H1 (cell line): ENCODE measurements at regions not wholly inside any gene's neighbourhood (a gene's known extent, or its start where the extent isn't known, plus 50 kb on each side); places are given as distances from the start of the nearest gene placed in this dataset.

Experiments
- CTCF ChIA-PET: fragments of 300-600 bp; sonication (Branson Sonifier 250); formaldehyde crosslinking; loops from one replicate; lab custom pipeline; 2021; ENCODE audit not compliant: partially characterized antibody; lab: Charles Lee
- POLR2A ChIA-PET: fragments of 300-600 bp; sonication (Branson Sonifier 250); formaldehyde crosslinking; loops from one replicate; lab custom pipeline; 2021; ENCODE audit warnings: inconsistent platforms; ENCODE audit not compliant: partially characterized antibody; lab: Charles Lee
- DNase-seq, 2 experiments: peaks; one replicate each; pipeline versions ENCODE4 v3.0.0 to v3.0.0-alpha.2; 2010 to 2022; ENCODE audit warnings: low spot score in 2 of 2, low read depth in 1 of 2, mixed read lengths in 1 of 2
- FAIRE-seq: peaks from 2 replicates; lab custom pipeline; 2011; peaks lifted over from hg19 to GRCh38; lab: Jason Lieb, UNC
- H2AFZ ChIP-seq: 2 replicates; pipeline ENCODE4 v1.8.1; 2012; ENCODE audit warnings: low read length, inconsistent platforms
- H2AK5ac ChIP-seq: 2 replicates; pipeline ENCODE4 v1.6.1; 2013; ENCODE audit warnings: low read depth, low read length
- H2BK120ac ChIP-seq: replicated peaks from 2 replicates; pipeline ENCODE3; 2013; ENCODE audit warnings: low read depth, low read length, inconsistent platforms
- H2BK12ac ChIP-seq: 2 replicates; pipeline ENCODE4 v1.6.1; 2013; ENCODE audit warnings: low read depth, low read length
- H2BK15ac ChIP-seq: 2 replicates; pipeline ENCODE4 v1.6.1; 2013; ENCODE audit warnings: low read length
- H2BK20ac ChIP-seq: 2 replicates; pipeline ENCODE4 v1.6.1; 2013; ENCODE audit warnings: low read length
- H2BK5ac ChIP-seq: 2 replicates; pipeline ENCODE4 v1.6.1; 2013; ENCODE audit warnings: low read depth, low read length
- H3K14ac ChIP-seq: 2 replicates; pipeline ENCODE4 v1.6.1; 2013; ENCODE audit warnings: inconsistent platforms; ENCODE audit not compliant: insufficient read length
- H3K18ac ChIP-seq: 2 replicates; pipeline ENCODE4 v1.6.1; 2013; ENCODE audit warnings: low read length; ENCODE audit errors: extremely low read depth
- H3K23ac ChIP-seq: 2 replicates; pipeline ENCODE4 v1.6.1; 2013; ENCODE audit warnings: inconsistent platforms; ENCODE audit not compliant: insufficient read length
- H3K23me2 ChIP-seq: 2 replicates; pipeline ENCODE4 v1.6.1; 2013; ENCODE audit warnings: low read depth, low read length
- H3K27ac ChIP-seq: 2 replicates; pipeline ENCODE4 v1.6.1; 2011; ENCODE audit warnings: low read depth, low read length, inconsistent platforms
- H3K27me3 ChIP-seq, 4 experiments: replicated peaks in 1 of 4; 1 replicate in 1 of 4; 2 replicates in 3 of 4; pipeline versions ENCODE4 v1.6.1 to v1.8.1; 2011 to 2013; ENCODE audit warnings: low read length in 3 of 4, mild to moderate bottlenecking in 3 of 4, inconsistent platforms in 2 of 4, mixed read lengths in 2 of 4, moderate library complexity in 1 of 4; ENCODE audit not compliant: control insufficient read depth in 3 of 4, insufficient read depth in 3 of 4; ENCODE audit errors: extremely low read depth in 1 of 4
- H3K36me3 ChIP-seq, 4 experiments: 2 replicates each; pipeline versions ENCODE4 v1.6.1 to v1.8.1; 2011 to 2013; ENCODE audit warnings: mild to moderate bottlenecking in 4 of 4, low read length in 3 of 4, moderate library complexity in 2 of 4, control low read depth in 1 of 4, inconsistent platforms in 1 of 4; ENCODE audit not compliant: insufficient read depth in 4 of 4, control insufficient read depth in 2 of 4
- H3K4ac ChIP-seq: replicated peaks from 2 replicates; pipeline ENCODE3; 2013; ENCODE audit warnings: low read length, low read depth, mixed read lengths, inconsistent platforms; ENCODE audit not compliant: insufficient read length
- H3K4me1 ChIP-seq, 4 experiments: replicated peaks in 1 of 4; 1 replicate in 1 of 4; 2 replicates in 3 of 4; pipeline versions ENCODE4 v1.6.1 to v1.8.1; 2011 to 2013; ENCODE audit warnings: low read length in 3 of 4, inconsistent platforms in 2 of 4, mixed read lengths in 1 of 4; ENCODE audit not compliant: insufficient read depth in 4 of 4, control insufficient read depth in 3 of 4
- H3K4me2 ChIP-seq, 2 experiments: 2 replicates each; pipeline versions ENCODE4 v1.6.1 to v1.8.1; 2011 to 2013; ENCODE audit warnings: low read depth in 2 of 2, low read length in 2 of 2, control low read depth in 1 of 2, inconsistent platforms in 1 of 2, mild to moderate bottlenecking in 1 of 2; ENCODE audit not compliant: insufficient read depth in 1 of 2
- H3K4me3 ChIP-seq, 4 experiments: fragments of 200-600, 300-600 bp in 1 of 4; sonication (generic), shearing (Covaris generic), sonication (Bioruptor Twin) in 1 of 4; 2 replicates each; pipeline versions ENCODE4 v1.5.1 to v1.8.1; 2011 to 2016; ENCODE audit warnings: low read length in 4 of 4, low read depth in 3 of 4, control low read depth in 2 of 4, inconsistent platforms in 2 of 4, mild to moderate bottlenecking in 2 of 4, mixed read lengths in 1 of 4, moderate library complexity in 1 of 4; ENCODE audit not compliant: insufficient read depth in 2 of 4; ENCODE audit errors: extremely low read depth in 1 of 4
- H3K56ac ChIP-seq: replicated peaks from 2 replicates; pipeline ENCODE3; 2013; ENCODE audit warnings: low read depth, mild to moderate bottlenecking, mixed read lengths, low read length, inconsistent platforms; ENCODE audit not compliant: insufficient read length
- H3K79me1 ChIP-seq: 2 replicates; pipeline ENCODE4 v1.6.1; 2013; ENCODE audit warnings: low read depth, low read length, control low read depth
- H3K79me2 ChIP-seq, 2 experiments: 2 replicates each; pipeline versions ENCODE4 v1.6.1 to v1.8.1; 2012 to 2013; ENCODE audit warnings: low read length in 2 of 2, mild to moderate bottlenecking in 2 of 2, inconsistent platforms in 1 of 2; ENCODE audit not compliant: insufficient read depth in 2 of 2, control insufficient read depth in 1 of 2
- H3K9ac ChIP-seq, 4 experiments: replicated peaks in 1 of 4; 1 replicate in 1 of 4; 2 replicates in 3 of 4; pipeline versions ENCODE4 v1.6.1 to v1.8.1; 2011 to 2013; ENCODE audit warnings: low read depth in 3 of 4, low read length in 3 of 4, control low read depth in 2 of 4, mild to moderate bottlenecking in 2 of 4, moderate library complexity in 2 of 4, inconsistent platforms in 1 of 4; ENCODE audit errors: extremely low read depth in 1 of 4
- H3K9me3 ChIP-seq, 2 experiments: 2 replicates each; pipeline versions ENCODE4 v1.6.1 to v1.8.1; 2012 to 2013; ENCODE audit warnings: mild to moderate bottlenecking in 2 of 2, moderate library complexity in 2 of 2, control low read depth in 1 of 2, inconsistent platforms in 1 of 2, low read depth in 1 of 2, low read length in 1 of 2, mixed read lengths in 1 of 2; ENCODE audit not compliant: insufficient read depth in 2 of 2
- H4K20me1 ChIP-seq, 2 experiments: replicated peaks in 1 of 2; 2 replicates each; pipeline versions ENCODE3 to v1.8.1; 2011 to 2013; ENCODE audit warnings: inconsistent platforms in 2 of 2, low read length in 2 of 2, mild to moderate bottlenecking in 1 of 2; ENCODE audit not compliant: insufficient read depth in 2 of 2, control insufficient read depth in 1 of 2
- H4K5ac ChIP-seq: 2 replicates; pipeline ENCODE4 v1.6.1; 2013; ENCODE audit warnings: low read length, low read depth, mixed read lengths, inconsistent platforms; ENCODE audit not compliant: insufficient read length
- H4K8ac ChIP-seq: 2 replicates; pipeline ENCODE4 v1.8.0; 2013; ENCODE audit warnings: mild to moderate bottlenecking, moderate library complexity, low read length, inconsistent platforms; ENCODE audit not compliant: insufficient read depth; ENCODE audit errors: extremely low read depth
- H4K91ac ChIP-seq: replicated peaks from 2 replicates; pipeline ENCODE3; 2013; ENCODE audit warnings: low read length, mixed read lengths, inconsistent platforms; ENCODE audit not compliant: insufficient read length
- BACH1 ChIP-seq: IDR thresholded peaks from 2 replicates; pipeline ENCODE4 v1.6.1; 2012; ENCODE audit warnings: low read length, improper control_type of control experiment
- CEBPB ChIP-seq: IDR thresholded peaks from 2 replicates; pipeline ENCODE4 v1.6.1; 2012; ENCODE audit warnings: low read depth, low read length
- GABPA ChIP-seq: IDR thresholded peaks from 2 replicates; pipeline ENCODE4 v1.6.1; 2011; ENCODE audit warnings: mild to moderate bottlenecking, low read length, moderate library complexity, borderline replicate concordance; ENCODE audit not compliant: insufficient read depth
- JUN ChIP-seq: IDR thresholded peaks from 2 replicates; pipeline ENCODE4 v1.6.1; 2011; ENCODE audit warnings: low read depth, mild to moderate bottlenecking, improper control_type of control experiment, low read length
- KDM1A ChIP-seq: fragments of 200-600, 300-600 bp; sonication (generic); IDR thresholded peaks from 2 replicates; pipeline ENCODE4 v1.7.1; 2016; ENCODE audit warnings: mild to moderate bottlenecking, low read length, borderline replicate concordance
- KDM4A ChIP-seq: IDR thresholded peaks from one replicate; pipeline ENCODE4 v1.7.1; 2012; ENCODE audit warnings: low read depth, mild to moderate bottlenecking, moderate library complexity, low read length, inconsistent platforms; ENCODE audit not compliant: severe bottlenecking
- MAFK ChIP-seq: IDR thresholded peaks from 2 replicates; pipeline ENCODE4 v1.6.1; 2012; ENCODE audit warnings: low read depth, mild to moderate bottlenecking, improper control_type of control experiment, low read length
- PHF8 ChIP-seq: fragments of 200-600 bp; sonication (generic); conservative IDR thresholded peaks from 2 replicates; pipeline ENCODE4 v1.7.1; 2012; ENCODE audit warnings: low read depth, mild to moderate bottlenecking, inconsistent platforms, low read length, moderate library complexity
- SIX5 ChIP-seq: IDR thresholded peaks from 2 replicates; pipeline ENCODE4 v1.6.1; 2011; ENCODE audit warnings: mild to moderate bottlenecking, low read depth, low read length
- SRF ChIP-seq: IDR thresholded peaks from 2 replicates; pipeline ENCODE4 v1.6.1; 2011; ENCODE audit warnings: mild to moderate bottlenecking, low read depth, low read length, moderate library complexity
- WGBS, 2 experiments: shearing (Covaris generic) in 1 of 2; methylation state at CpG; one replicate each; pipeline versions ENCODE4 v1.1.6 to v1.1.7; 2013 to 2015; ENCODE audit warnings: low lambda C conversion rate in 2 of 2, mixed read lengths in 2 of 2, inconsistent platforms in 1 of 2, low coverage in 1 of 2, missing lambda C conversion rate in 1 of 2; ENCODE audit not compliant: insufficient replicate concordance in 2 of 2, insufficient coverage in 1 of 2, insufficient read length in 1 of 2; ENCODE audit errors: extremely low coverage in 1 of 2, missing lambda C conversion rate in 1 of 2; 5-methylcytosine and 5-hydroxymethylcytosine counted together
- TF ChIP-seq, protein P1 (sequence below): IDR thresholded peaks from 2 replicates; pipeline ENCODE4 v1.6.1; 2012; ENCODE audit warnings: inconsistent platforms
- TF ChIP-seq, protein P2 (sequence below): IDR thresholded peaks from 2 replicates; pipeline ENCODE4 v1.6.1; 2011; ENCODE audit warnings: low read length, improper control_type of control experiment
- TF ChIP-seq, protein P3 (sequence below): IDR thresholded peaks from 2 replicates; pipeline ENCODE4 v1.6.1; 2011; ENCODE audit warnings: low read depth, mild to moderate bottlenecking, low read length; ENCODE audit not compliant: insufficient read depth

DNA sequence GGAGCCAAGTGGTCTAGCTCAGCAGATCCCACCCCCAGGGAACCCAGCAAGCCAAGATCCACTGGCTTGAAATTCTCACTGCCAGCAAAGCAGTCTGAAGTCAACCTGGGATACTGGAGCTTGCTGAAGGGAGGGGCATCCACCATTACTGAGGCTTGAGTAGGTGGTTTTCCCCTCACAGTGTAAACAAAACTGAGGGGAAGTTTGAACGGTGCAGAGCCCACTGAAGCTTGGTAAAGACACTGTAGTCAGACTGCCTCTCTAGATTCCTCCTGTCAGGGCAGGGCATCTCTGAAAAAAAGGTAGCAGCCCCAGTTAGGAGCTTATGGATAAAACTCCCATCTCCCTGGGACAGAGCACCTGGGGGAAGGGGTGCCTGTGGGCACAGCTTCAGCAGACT, 819.5 kb upstream of the EPHA7 start:
- H3K14ac ChIP-seq = no peak overlapping the region
- H3K23ac ChIP-seq = no peak overlapping the region
- FAIRE-seq = no peak
- no peak for DNase-seq
- WGBS, 2 experiments = 80% methylated on average over 1 of the region's 1 CpG; no CpG with 5 or more reads in 1 of the 2 experiments
- H3K9ac ChIP-seq = no peak overlapping the region
- no peak overlapping the region for H2BK12ac ChIP-seq
- no peak overlapping the region for H3K4me2 ChIP-seq
- H4K8ac ChIP-seq = no peak overlapping the region
- H2BK120ac ChIP-seq = no peak overlapping the region
- no peaks in the 10 kb centered on the region for H3K4me1 ChIP-seq
- no peak overlapping the region for H3K18ac ChIP-seq
- no peak overlapping the region for H2AK5ac ChIP-seq
- no peaks in the 10 kb centered on the region for H3K79me2 ChIP-seq
- H3K27me3 ChIP-seq = no peaks in the 10 kb centered on the region
- no peak overlapping the region for H2BK15ac ChIP-seq
- no peak overlapping the region for H3K27ac ChIP-seq
- H3K4me3 ChIP-seq = no peak overlapping the region
- no peaks in the 10 kb centered on the region for H3K36me3 ChIP-seq
- H2BK20ac ChIP-seq = no peak overlapping the region
- H4K5ac ChIP-seq = no peak overlapping the region
- H3K56ac ChIP-seq = no peak overlapping the region
- H3K4ac ChIP-seq = no peak overlapping the region
- 0 out of 2 replicates have a peak overlapping the region, but pooled peaks have one; percentile 59 for H2AFZ ChIP-seq
- H2BK5ac ChIP-seq = no peak overlapping the region
- ChIA-PET CTCF (interaction anchor here (1.6 kb wide), 1 partner anchor 11 kb away, joined by 3 read pairs; no protein-coding TSS in a partner anchor), POLR2A (interaction anchor here (0.6 kb wide), 1 partner anchor 62 kb away, joined by 3 read pairs; no protein-coding TSS in a partner anchor)
- no peaks in the 10 kb centered on the region for H3K79me1 ChIP-seq
- no peaks in the 10 kb centered on the region for H3K23me2 ChIP-seq
- no peaks in the 10 kb centered on the region for H3K9me3 ChIP-seq
- no peak overlapping the region for H4K91ac ChIP-seq
- no peaks in the 10 kb centered on the region for H4K20me1 ChIP-seq
- no peak for TF ChIP-seq MAFK
- no peak for TF ChIP-seq KDM4A
- no peak for TF ChIP-seq GABPA
- TF ChIP-seq, protein P1, sequence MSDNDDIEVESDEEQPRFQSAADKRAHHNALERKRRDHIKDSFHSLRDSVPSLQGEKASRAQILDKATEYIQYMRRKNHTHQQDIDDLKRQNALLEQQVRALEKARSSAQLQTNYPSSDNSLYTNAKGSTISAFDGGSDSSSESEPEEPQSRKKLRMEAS = no peak
- no peak for TF ChIP-seq SIX5
- no peak for TF ChIP-seq SRF
- TF ChIP-seq BACH1 = no peak
- TF ChIP-seq JUN = no peak
- no peak for TF ChIP-seq CEBPB
- TF ChIP-seq KDM1A = no peak
- TF ChIP-seq, protein P2, sequence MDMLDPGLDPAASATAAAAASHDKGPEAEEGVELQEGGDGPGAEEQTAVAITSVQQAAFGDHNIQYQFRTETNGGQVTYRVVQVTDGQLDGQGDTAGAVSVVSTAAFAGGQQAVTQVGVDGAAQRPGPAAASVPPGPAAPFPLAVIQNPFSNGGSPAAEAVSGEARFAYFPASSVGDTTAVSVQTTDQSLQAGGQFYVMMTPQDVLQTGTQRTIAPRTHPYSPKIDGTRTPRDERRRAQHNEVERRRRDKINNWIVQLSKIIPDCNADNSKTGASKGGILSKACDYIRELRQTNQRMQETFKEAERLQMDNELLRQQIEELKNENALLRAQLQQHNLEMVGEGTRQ = no peak
- no peak for TF ChIP-seq PHF8
- TF ChIP-seq, protein P3, sequence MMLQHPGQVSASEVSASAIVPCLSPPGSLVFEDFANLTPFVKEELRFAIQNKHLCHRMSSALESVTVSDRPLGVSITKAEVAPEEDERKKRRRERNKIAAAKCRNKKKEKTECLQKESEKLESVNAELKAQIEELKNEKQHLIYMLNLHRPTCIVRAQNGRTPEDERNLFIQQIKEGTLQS = no peak
